Smooth muscle cell (in vitro differentiated cells): ENCODE measurements at regions not wholly inside any gene's neighbourhood (a gene's known extent, or its start where the extent isn't known, plus 50 kb on each side); places are given as distances from the start of the nearest gene placed in this dataset.

Source experiments
- DNase-seq: peaks from one replicate; lab custom pipeline; 2025; ENCODE audit not compliant: unreplicated experiment; lab: John Stamatoyannopoulos, UW
- H2AFZ ChIP-seq: fragments of 200-600 bp; sonication (generic); 2 replicates; pipeline ENCODE4 v1.6.0; 2016; ENCODE audit warnings: antibody characterized with exemption, low read depth, mild to moderate bottlenecking
- H3F3A ChIP-seq: fragments of 200-600 bp; sonication (generic); 2 replicates; pipeline ENCODE4 v1.6.0; 2017; ENCODE audit warnings: antibody characterized with exemption, low read depth
- H3K27ac ChIP-seq: fragments of 200-600 bp; sonication (generic); 2 replicates; pipeline ENCODE4 v1.5.1; 2016; ENCODE audit warnings: low read depth, mild to moderate bottlenecking
- H3K27me3 ChIP-seq: fragments of 200-600 bp; sonication (generic); 2 replicates; pipeline ENCODE4 v1.6.1; 2016; ENCODE audit warnings: low read depth, mild to moderate bottlenecking
- H3K36me3 ChIP-seq: fragments of 200-600 bp; sonication (generic); 2 replicates; pipeline ENCODE4 v1.5.1; 2016; ENCODE audit warnings: low read depth
- H3K4me1 ChIP-seq: fragments of 200-600 bp; sonication (generic); 2 replicates; pipeline ENCODE4 v1.5.1; 2016; ENCODE audit warnings: low read depth
- H3K4me2 ChIP-seq: fragments of 200-600 bp; sonication (generic); 2 replicates; pipeline ENCODE4 v1.6.0; 2016; ENCODE audit warnings: mild to moderate bottlenecking
- H3K4me3 ChIP-seq: fragments of 200-600 bp; sonication (generic); 2 replicates; pipeline ENCODE4 v1.5.1; 2016; ENCODE audit warnings: mild to moderate bottlenecking
- H3K79me2 ChIP-seq: fragments of 200-600 bp; sonication (generic); 2 replicates; pipeline ENCODE4 v1.6.0; 2016; ENCODE audit warnings: low read depth, mild to moderate bottlenecking
- H3K9ac ChIP-seq: fragments of 200-600 bp; sonication (generic); 2 replicates; pipeline ENCODE4 v1.6.0; 2016; ENCODE audit warnings: low read depth
- H3K9me3 ChIP-seq: fragments of 200-600 bp; sonication (generic); replicated peaks from 2 replicates; pipeline ENCODE4 v1.5.1; 2016; ENCODE audit warnings: low read depth
- H4K20me1 ChIP-seq: fragments of 200-600 bp; sonication (generic); 2 replicates; pipeline ENCODE4 v1.6.0; 2016; ENCODE audit warnings: low read depth
- WGBS: methylation state at CpG from one replicate; pipeline ENCODE4 v1.1.7; 2016; ENCODE audit warnings: low lambda C conversion rate; 5-methylcytosine and 5-hydroxymethylcytosine counted together
- TF ChIP-seq, protein P1 (sequence below): fragments of 200-600 bp; sonication (generic); IDR thresholded peaks from 2 replicates; pipeline ENCODE4 v1.5.1; 2017; ENCODE audit warnings: borderline replicate concordance, mild to moderate bottlenecking, antibody characterized with exemption; ENCODE audit not compliant: insufficient read depth, poor library complexity, severe bottlenecking

DNA sequence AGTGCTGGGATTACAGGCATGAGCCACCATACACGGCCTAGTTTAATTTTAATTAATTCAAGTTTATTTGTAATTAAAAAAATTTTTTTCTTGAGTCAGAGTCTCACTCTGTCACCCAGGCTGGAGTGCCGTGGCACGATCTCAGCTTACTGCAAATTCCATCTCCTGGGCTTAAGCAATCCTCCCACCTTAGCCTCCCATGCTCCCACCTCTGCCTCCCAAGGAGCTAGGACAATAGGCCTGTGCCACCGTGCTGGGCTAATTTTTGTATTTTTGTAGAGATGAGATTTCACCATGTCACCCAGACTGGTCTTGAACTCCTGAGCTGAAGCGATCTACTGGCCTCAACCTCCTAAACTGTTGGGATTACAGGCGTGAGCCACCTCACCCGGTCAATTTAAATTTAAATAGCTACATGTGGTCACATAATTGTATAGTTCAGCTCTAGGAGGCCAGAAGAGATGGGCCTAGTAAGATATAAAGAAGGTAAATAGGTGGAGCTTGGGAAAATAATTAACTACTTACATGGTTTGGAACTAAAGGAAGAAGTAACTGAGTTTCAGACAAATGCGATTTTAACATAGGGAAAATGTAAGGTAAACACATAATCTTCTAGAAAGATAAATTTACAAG is 220.0 kb upstream of the CITED2 start:
- 93% methylated on average over 8 of the region's 8 CpGs for WGBS
- Histone ChIP-seq H3K79me2 (no peaks in the 10 kb centered on the region), H3K36me3 (no peaks in the 10 kb centered on the region), H3K27me3 (no peaks in the 10 kb centered on the region), H4K20me1 (no peaks in the 10 kb centered on the region), H2AFZ (no peak overlapping the region), H3K4me3 (no peak overlapping the region), H3K9me3 (no peaks in the 10 kb centered on the region), H3K4me2 (no peak overlapping the region), H3K27ac (peak overlapping the region; percentile 47), H3K4me1 (peaks cover 46% of the 10 kb centered on the region), H3K9ac (peak overlapping the region; percentile 62), H3F3A (peaks cover 20% of the 10 kb centered on the region)
- TF ChIP-seq, protein P1, sequence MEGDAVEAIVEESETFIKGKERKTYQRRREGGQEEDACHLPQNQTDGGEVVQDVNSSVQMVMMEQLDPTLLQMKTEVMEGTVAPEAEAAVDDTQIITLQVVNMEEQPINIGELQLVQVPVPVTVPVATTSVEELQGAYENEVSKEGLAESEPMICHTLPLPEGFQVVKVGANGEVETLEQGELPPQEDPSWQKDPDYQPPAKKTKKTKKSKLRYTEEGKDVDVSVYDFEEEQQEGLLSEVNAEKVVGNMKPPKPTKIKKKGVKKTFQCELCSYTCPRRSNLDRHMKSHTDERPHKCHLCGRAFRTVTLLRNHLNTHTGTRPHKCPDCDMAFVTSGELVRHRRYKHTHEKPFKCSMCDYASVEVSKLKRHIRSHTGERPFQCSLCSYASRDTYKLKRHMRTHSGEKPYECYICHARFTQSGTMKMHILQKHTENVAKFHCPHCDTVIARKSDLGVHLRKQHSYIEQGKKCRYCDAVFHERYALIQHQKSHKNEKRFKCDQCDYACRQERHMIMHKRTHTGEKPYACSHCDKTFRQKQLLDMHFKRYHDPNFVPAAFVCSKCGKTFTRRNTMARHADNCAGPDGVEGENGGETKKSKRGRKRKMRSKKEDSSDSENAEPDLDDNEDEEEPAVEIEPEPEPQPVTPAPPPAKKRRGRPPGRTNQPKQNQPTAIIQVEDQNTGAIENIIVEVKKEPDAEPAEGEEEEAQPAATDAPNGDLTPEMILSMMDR = no peak
- DNase-seq = no peak

GRCh38 chr6:139593081-139593480 is 218.6 kb upstream of the CITED2 start:
- DNase-seq = no peak
- H3F3A ChIP-seq = peaks cover 27% of the 10 kb centered on the region
- H3K27me3 ChIP-seq = no peaks in the 10 kb centered on the region
- H4K20me1 ChIP-seq = no peaks in the 10 kb centered on the region
- no peak overlapping the region for H3K27ac ChIP-seq
- 96% methylated on average over 3 of the region's 3 CpGs for WGBS
- no peak overlapping the region for H3K4me3 ChIP-seq
- no peak overlapping the region for H3K9ac ChIP-seq
- H2AFZ ChIP-seq = no peak overlapping the region
- no peaks in the 10 kb centered on the region for H3K9me3 ChIP-seq
- no peak overlapping the region for H3K4me2 ChIP-seq
- H3K36me3 ChIP-seq = no peaks in the 10 kb centered on the region
- TF ChIP-seq, protein P1 = no peak
- peaks cover 52% of the 10 kb centered on the region for H3K4me1 ChIP-seq
- H3K79me2 ChIP-seq = no peaks in the 10 kb centered on the region

DNA sequence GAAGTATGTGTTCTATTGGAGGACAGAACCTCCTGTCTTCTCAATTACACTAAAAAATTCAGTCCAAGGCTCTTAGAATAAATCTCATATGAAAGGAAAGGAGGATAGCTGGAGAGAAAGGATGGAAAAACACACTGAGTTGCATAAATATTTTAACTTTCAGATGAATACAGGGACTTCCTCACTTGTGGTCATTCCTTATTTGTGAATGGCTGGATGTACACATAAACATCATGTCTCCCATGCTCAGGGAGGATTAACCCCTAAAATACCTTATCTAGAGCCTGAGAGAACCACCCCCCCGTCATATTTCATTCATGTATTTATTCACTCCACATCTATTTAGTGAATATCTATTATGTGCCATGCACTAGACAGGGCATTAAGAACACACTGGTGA is 217.6 kb upstream of the CITED2 start:
- Histone ChIP-seq H3K4me3 (no peak overlapping the region), H3F3A (peaks cover 25% of the 10 kb centered on the region), H3K36me3 (no peaks in the 10 kb centered on the region), H4K20me1 (no peaks in the 10 kb centered on the region), H3K9me3 (no peaks in the 10 kb centered on the region), H3K9ac (no peak overlapping the region), H3K4me2 (no peak overlapping the region), H3K4me1 (peaks cover 47% of the 10 kb centered on the region), H3K79me2 (no peaks in the 10 kb centered on the region), H3K27me3 (no peaks in the 10 kb centered on the region), H2AFZ (no peak overlapping the region), H3K27ac (peak overlapping the region; percentile 3)
- TF ChIP-seq, protein P1 = no peak
- no peak for DNase-seq
- WGBS = 93% methylated on average over 1 of the region's 1 CpG
